ENCODE measurements at regions not wholly inside any gene's neighbourhood (a gene's known extent, or its start where the extent isn't known, plus 50 kb on each side); places are given as distances from the start of the nearest gene placed in this dataset.

- TF ChIP-seq RAD21 (IDR thresholded peaks at IDR 0.05; ENCODE audit: low read length) (no peak), CTCF (conservative IDR thresholded peaks at IDR 0.05; ENCODE audit: low read depth, low read length) (no peak)
Measured at GRCh38 chr15:25054329-25054728, 99.5 kb downstream of the SNRPN start.
